PC-9 (cell line): ENCODE measurements at regions not wholly inside any gene's neighbourhood (a gene's known extent, or its start where the extent isn't known, plus 50 kb on each side); places are given as distances from the start of the nearest gene placed in this dataset.

Experiments
- BruUV-seq: library from RNA; stranded (reverse); fragments of 400-500 nt; replicated peaks from 2 replicates; lab custom pipeline; 2021; lab: Mats Ljungman, UMichigan
- CTCF ChIA-PET: fragments of 300-600 bp; sonication (Branson Sonifier 250); formaldehyde crosslinking; loops from one replicate; lab custom pipeline; 2022; ENCODE audit warnings: antibody characterized with exemption; lab: Charles Lee
- POLR2A ChIA-PET: fragments of 300-600 bp; sonication (Branson Sonifier 250); formaldehyde crosslinking; loops from one replicate; lab custom pipeline; 2022; ENCODE audit warnings: antibody characterized with exemption; ENCODE audit not compliant: unreplicated experiment; lab: Charles Lee
- DNase-seq, 2 experiments: peaks; one replicate each; pipeline versions ENCODE4 v3.0.0 to v3.0.0-alpha.2; 2015 to 2022; ENCODE audit warnings: mixed read lengths in 1 of 2
- H2AFZ ChIP-seq: fragments of 200-600 bp; sonication (generic); 2 replicates; pipeline ENCODE4 v1.8.1; 2017; ENCODE audit warnings: antibody characterized with exemption
- H3F3A ChIP-seq: fragments of 200-600 bp; sonication (generic); 2 replicates; pipeline ENCODE4 v1.8.1; 2017; ENCODE audit warnings: antibody characterized with exemption, mild to moderate bottlenecking, low read depth; ENCODE audit not compliant: insufficient read depth
- H3K27ac ChIP-seq: fragments of 200-600 bp; sonication (generic); 2 replicates; pipeline ENCODE4 v1.6.1; 2016; ENCODE audit warnings: mixed run types
- H3K27me3 ChIP-seq: fragments of 200-600 bp; sonication (generic); 2 replicates; pipeline ENCODE4 v1.6.1; 2016; ENCODE audit warnings: low read depth, mixed run types; ENCODE audit not compliant: insufficient read depth
- H3K36me3 ChIP-seq: fragments of 200-600 bp; sonication (generic); 2 replicates; pipeline ENCODE4 v1.6.1; 2016; ENCODE audit warnings: low read depth, mixed run types
- H3K4me1 ChIP-seq: fragments of 200-600 bp; sonication (generic); replicated peaks from 2 replicates; pipeline ENCODE4 v1.6.1; 2016; ENCODE audit warnings: mixed run types; ENCODE audit not compliant: insufficient read depth
- H3K4me2 ChIP-seq: fragments of 200-600 bp; sonication (generic); 2 replicates; pipeline ENCODE4 v1.6.1; 2017; ENCODE audit warnings: mixed run types
- H3K4me3 ChIP-seq: fragments of 200-600 bp; sonication (generic); 2 replicates; pipeline ENCODE4 v1.6.1; 2016; ENCODE audit warnings: mixed run types
- H3K79me2 ChIP-seq: fragments of 200-600 bp; sonication (generic); 2 replicates; pipeline ENCODE4 v1.6.1; 2017; ENCODE audit warnings: low read depth, mixed run types
- H3K9me2 ChIP-seq: fragments of 200-600 bp; sonication (generic); 2 replicates; pipeline ENCODE4 v1.8.1; 2017; ENCODE audit warnings: mild to moderate bottlenecking; ENCODE audit not compliant: insufficient read depth
- H3K9me3 ChIP-seq: fragments of 200-600 bp; sonication (generic); 2 replicates; pipeline ENCODE4 v1.8.1; 2016; ENCODE audit warnings: low read depth; ENCODE audit not compliant: insufficient read depth
- H4K20me1 ChIP-seq: fragments of 200-600 bp; sonication (generic); 2 replicates; pipeline ENCODE4 v1.8.1; 2017; ENCODE audit not compliant: insufficient read depth
- CTCF ChIP-seq: fragments of 200-600 bp; sonication (generic); conservative IDR thresholded peaks from 2 replicates; pipeline ENCODE4 v1.6.1; 2017; ENCODE audit warnings: mixed run types, antibody characterized with exemption, mild to moderate bottlenecking, moderate library complexity
- EZH2 ChIP-seq: fragments of 200-600 bp; sonication (generic); IDR thresholded peaks from 2 replicates; pipeline ENCODE4 v1.8.0; 2017; ENCODE audit warnings: antibody characterized with exemption, low read depth
- intact Hi-C: fragments of 100-400 bp; cut with micrococcal nuclease; formaldehyde crosslinking; loops from one replicate; pipeline ENCODE4 v1.10.0; 2022; ENCODE audit not compliant: unreplicated experiment

DNA sequence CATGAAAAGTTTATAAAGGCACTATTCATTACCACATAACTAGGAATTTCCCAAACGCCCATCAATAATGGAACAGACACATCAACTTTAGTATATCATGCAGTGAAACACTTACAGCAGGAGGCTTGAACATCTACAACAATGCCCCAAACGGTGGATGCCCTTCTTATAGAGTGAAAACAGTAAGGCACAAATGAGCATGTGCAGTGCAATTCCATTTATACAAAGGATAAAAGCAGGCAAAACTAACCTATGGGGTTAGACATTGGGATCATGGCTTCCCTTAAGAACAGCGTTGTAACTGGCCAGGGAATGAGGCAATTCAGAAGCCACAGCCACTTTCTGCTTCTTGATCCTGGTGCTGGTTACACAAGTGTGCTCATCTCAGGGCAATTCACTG lies 1363.0 kb downstream of the TBC1D22A start:
- Histone ChIP-seq H3K36me3 (no peaks in the 10 kb centered on the region), H3K9me2 (no peaks in the 10 kb centered on the region; the same call in 1 of the 2 replicates), H3K27me3 (peaks cover 65% of the 10 kb centered on the region), H3K79me2 (no peaks in the 10 kb centered on the region), H3F3A (no peaks in the 10 kb centered on the region), H2AFZ (no peak overlapping the region), H3K9me3 (no peaks in the 10 kb centered on the region), H3K4me3 (no peak overlapping the region), H3K4me1 (no peaks in the 10 kb centered on the region), H3K27ac (no peak overlapping the region), H3K4me2 (no peak overlapping the region), H4K20me1 (no peaks in the 10 kb centered on the region)
- ChIA-PET POLR2A (interaction anchor here (0.7 kb wide), 1 partner anchor 589 kb away, joined by 4 read pairs; no protein-coding TSS in a partner anchor), CTCF (no interaction called here)
- DNase-seq, result no peak
- BruUV-seq, result no TSS peak
- TF ChIP-seq EZH2 (no peak), CTCF (no peak)
- intact Hi-C loops, result no loop called here

GRCh38 chr22:48121984-48122383 lies 1359.5 kb downstream of the TBC1D22A start:
- no TSS peak for BruUV-seq
- H2AFZ ChIP-seq, result no peak overlapping the region
- no peak for TF ChIP-seq EZH2
- no peak for TF ChIP-seq CTCF

GRCh38 chr22:48118654-48119053 lies 1356.2 kb downstream of the TBC1D22A start:
- intact Hi-C loops, result loop anchor here (1.0 kb wide), 1 partner anchor 18 kb away; no protein-coding TSS in a partner anchor
- no peak for DNase-seq
- H3K4me2 ChIP-seq, result no peak overlapping the region
- H3K36me3 ChIP-seq, result no peaks in the 10 kb centered on the region
- H3K4me1 ChIP-seq, result no peaks in the 10 kb centered on the region
- TF ChIP-seq EZH2, result no peak
- TF ChIP-seq CTCF, result no peak
- POLR2A ChIA-PET, result no interaction called here
- H3K4me3 ChIP-seq, result no peak overlapping the region
- H2AFZ ChIP-seq, result no peak overlapping the region
- no peaks in the 10 kb centered on the region; the same call in 1 of the 2 replicates for H3K9me2 ChIP-seq
- CTCF ChIA-PET, result no interaction called here
- no peak overlapping the region for H3K27ac ChIP-seq
- no TSS peak for BruUV-seq
- peaks cover 61% of the 10 kb centered on the region for H3K27me3 ChIP-seq
- no peaks in the 10 kb centered on the region for H3K9me3 ChIP-seq
- H4K20me1 ChIP-seq, result no peaks in the 10 kb centered on the region
- no peaks in the 10 kb centered on the region for H3F3A ChIP-seq
- no peaks in the 10 kb centered on the region for H3K79me2 ChIP-seq

More at GRCh38 chr22:48121984-48122383, 1359.5 kb downstream of the TBC1D22A start:
- Histone ChIP-seq H3K4me1 (no peaks in the 10 kb centered on the region), H3K4me2 (no peak overlapping the region), H3K79me2 (no peaks in the 10 kb centered on the region), H3F3A (no peaks in the 10 kb centered on the region), H3K9me3 (no peaks in the 10 kb centered on the region), H3K27ac (no peak overlapping the region), H3K4me3 (no peak overlapping the region), H3K36me3 (no peaks in the 10 kb centered on the region), H3K9me2 (no peaks in the 10 kb centered on the region; the same call in 1 of the 2 replicates), H4K20me1 (no peaks in the 10 kb centered on the region), H3K27me3 (peaks cover 61% of the 10 kb centered on the region)
- intact Hi-C loops, result no loop called here
- POLR2A ChIA-PET, result no interaction called here
- DNase-seq, result no peak
- CTCF ChIA-PET, result no interaction called here
